ENCODE measurements at regions not wholly inside any gene's neighbourhood (a gene's known extent, or its start where the extent isn't known, plus 50 kb on each side); places are given as distances from the start of the nearest gene placed in this dataset.

DNA sequence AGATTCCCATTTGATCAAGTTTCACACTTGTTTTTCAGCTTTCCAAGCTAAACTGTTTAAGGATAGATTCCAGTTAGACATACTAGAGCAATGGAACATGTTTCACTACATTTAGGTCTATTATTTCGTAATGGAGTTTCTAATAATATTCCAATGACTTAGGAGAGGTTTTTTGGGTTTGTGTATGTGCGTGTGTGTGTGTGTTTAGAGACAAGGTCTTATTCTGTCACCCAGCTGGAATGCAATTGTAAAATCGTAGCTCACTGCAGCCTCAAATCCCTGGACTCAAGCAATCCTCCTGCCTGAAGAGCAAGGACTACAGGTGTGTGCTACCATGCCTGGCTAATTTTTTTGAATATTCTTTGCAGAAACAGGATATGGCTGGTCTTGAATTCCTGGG is 426.3 kb downstream of the ZFHX3 start:
- no peaks in the 10 kb centered on the region for H3K9me3 ChIP-seq (ENCODE audit: control insufficient read depth in 2 of 2, insufficient read depth in 1 of 2, low read depth in 1 of 2, low read length in 1 of 2)
- FAIRE-seq: no peak
- DNase-seq: no peak
- H3K36me3 ChIP-seq (ENCODE audit: control insufficient read depth in 3 of 3, insufficient read depth in 2 of 3, low read depth in 1 of 3, low read length in 3 of 3): no peaks in the 10 kb centered on the region
- no peak overlapping the region for H3K27ac ChIP-seq (ENCODE audit: low read depth in 1 of 3, low read length in 2 of 3)
- H3K4me1 ChIP-seq (ENCODE audit: control insufficient read depth in 3 of 3, insufficient read depth in 2 of 3, low read depth in 1 of 3, low read length in 2 of 3): no peaks in the 10 kb centered on the region
- 84 to 91% (median 84%) methylated on average over 3 of the region's 3 CpGs for WGBS, 3 donors
- H3K4me3 ChIP-seq (ENCODE audit: low read depth in 1 of 3, low read length in 3 of 3): no peak overlapping the region
- no peaks in the 10 kb centered on the region for H3K27me3 ChIP-seq (ENCODE audit: control insufficient read depth in 3 of 3, insufficient read depth in 3 of 3, low read length in 3 of 3)

GRCh38 chr16:72620853-72621252 is 427.1 kb downstream of the ZFHX3 start:
- no peaks in the 10 kb centered on the region for H3K36me3 ChIP-seq (ENCODE audit: control insufficient read depth in 3 of 3, insufficient read depth in 2 of 3, low read depth in 1 of 3, low read length in 3 of 3)
- no peak overlapping the region for H3K27ac ChIP-seq (ENCODE audit: low read depth in 1 of 3, low read length in 2 of 3)
- 77 to 84% (median 83%) methylated on average over 2 of the region's 2 CpGs for WGBS, 3 donors
- no peak for DNase-seq
- no peaks in the 10 kb centered on the region for H3K27me3 ChIP-seq (ENCODE audit: control insufficient read depth in 3 of 3, insufficient read depth in 3 of 3, low read length in 3 of 3)
- FAIRE-seq: no peak
- no peaks in the 10 kb centered on the region for H3K9me3 ChIP-seq (ENCODE audit: control insufficient read depth in 2 of 2, insufficient read depth in 1 of 2, low read depth in 1 of 2, low read length in 1 of 2)
- no peak overlapping the region for H3K4me3 ChIP-seq (ENCODE audit: low read depth in 1 of 3, low read length in 3 of 3)
- H3K4me1 ChIP-seq (ENCODE audit: control insufficient read depth in 3 of 3, insufficient read depth in 2 of 3, low read depth in 1 of 3, low read length in 2 of 3): no peaks in the 10 kb centered on the region

DNA sequence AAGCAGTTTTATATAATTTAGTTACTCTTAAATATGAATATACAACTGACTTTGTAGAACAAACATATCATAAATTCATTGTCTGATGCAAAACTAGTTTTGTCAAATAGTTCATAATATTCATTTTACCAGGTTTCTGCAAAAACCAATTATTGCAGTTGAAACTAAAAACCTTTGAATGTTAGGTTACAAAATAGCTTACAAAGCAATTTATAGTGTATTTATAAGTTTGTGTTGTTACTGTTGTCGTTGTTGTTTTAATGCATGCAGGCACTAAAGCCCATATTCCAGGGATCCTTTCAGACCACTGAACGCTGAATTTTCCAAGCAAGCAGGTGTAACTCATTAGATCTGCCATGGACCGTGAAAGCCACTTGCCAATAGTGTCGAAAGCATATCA is 427.6 kb downstream of the ZFHX3 start:
- H3K27ac ChIP-seq (ENCODE audit: low read depth in 1 of 3, low read length in 2 of 3): no peak overlapping the region
- WGBS, 3 donors: 90 to 96% (median 92%) methylated on average over 4 of the region's 4 CpGs
- H3K4me3 ChIP-seq (ENCODE audit: low read depth in 1 of 3, low read length in 3 of 3): no peak overlapping the region
- no peaks in the 10 kb centered on the region for H3K9me3 ChIP-seq (ENCODE audit: control insufficient read depth in 2 of 2, insufficient read depth in 1 of 2, low read depth in 1 of 2, low read length in 1 of 2)
- DNase-seq: no peak
- no peaks in the 10 kb centered on the region for H3K4me1 ChIP-seq (ENCODE audit: control insufficient read depth in 3 of 3, insufficient read depth in 2 of 3, low read depth in 1 of 3, low read length in 2 of 3)
- H3K36me3 ChIP-seq (ENCODE audit: control insufficient read depth in 3 of 3, insufficient read depth in 2 of 3, low read depth in 1 of 3, low read length in 3 of 3): no peaks in the 10 kb centered on the region
- no peak for FAIRE-seq
- no peaks in the 10 kb centered on the region for H3K27me3 ChIP-seq (ENCODE audit: control insufficient read depth in 3 of 3, insufficient read depth in 3 of 3, low read length in 3 of 3)

GRCh38 chr16:72615856-72616255 is 432.1 kb downstream of the ZFHX3 start:
- Histone ChIP-seq H3K36me3 (ENCODE audit: control insufficient read depth in 3 of 3, insufficient read depth in 2 of 3, low read depth in 1 of 3, low read length in 3 of 3) (no peaks in the 10 kb centered on the region), H3K4me1 (ENCODE audit: control insufficient read depth in 3 of 3, insufficient read depth in 2 of 3, low read depth in 1 of 3, low read length in 2 of 3) (no peaks in the 10 kb centered on the region), H3K9me3 (ENCODE audit: control insufficient read depth in 2 of 2, insufficient read depth in 1 of 2, low read depth in 1 of 2, low read length in 1 of 2) (no peaks in the 10 kb centered on the region), H3K27me3 (ENCODE audit: control insufficient read depth in 3 of 3, insufficient read depth in 3 of 3, low read length in 3 of 3) (no peaks in the 10 kb centered on the region), H3K4me3 (ENCODE audit: low read depth in 1 of 3, low read length in 3 of 3) (no peak overlapping the region), H3K27ac (ENCODE audit: low read depth in 1 of 3, low read length in 2 of 3) (no peak overlapping the region)
- FAIRE-seq (no peak), DNase-seq (no peak)
- WGBS, 3 donors: 93 to 97% (median 93%) methylated on average over 4 of the region's 4 CpGs

GRCh38 chr16:72612718-72613117 is 435.2 kb downstream of the ZFHX3 start:
- H3K4me3 ChIP-seq (ENCODE audit: low read depth in 1 of 3, low read length in 3 of 3): no peak overlapping the region
- FAIRE-seq (no peak), DNase-seq (no peak)

GRCh38 chr16:72612256-72612655 is 435.7 kb downstream of the ZFHX3 start:
- no peak for DNase-seq
- no peak for FAIRE-seq
- Histone ChIP-seq H3K4me1 (ENCODE audit: control insufficient read depth in 3 of 3, insufficient read depth in 2 of 3, low read depth in 1 of 3, low read length in 2 of 3) (no peaks in the 10 kb centered on the region), H3K27me3 (ENCODE audit: control insufficient read depth in 3 of 3, insufficient read depth in 3 of 3, low read length in 3 of 3) (no peaks in the 10 kb centered on the region), H3K4me3 (ENCODE audit: low read depth in 1 of 3, low read length in 3 of 3) (no peak overlapping the region), H3K36me3 (ENCODE audit: control insufficient read depth in 3 of 3, insufficient read depth in 2 of 3, low read depth in 1 of 3, low read length in 3 of 3) (no peaks in the 10 kb centered on the region), H3K9me3 (ENCODE audit: control insufficient read depth in 2 of 2, insufficient read depth in 1 of 2, low read depth in 1 of 2, low read length in 1 of 2) (no peaks in the 10 kb centered on the region), H3K27ac (ENCODE audit: low read depth in 1 of 3, low read length in 2 of 3) (no peak overlapping the region)
- WGBS, 3 donors: 56 to 79% (median 77%) methylated on average over 2 of the region's 2 CpGs

More at GRCh38 chr16:72612718-72613117, 435.2 kb downstream of the ZFHX3 start:
- Histone ChIP-seq H3K4me1 (ENCODE audit: control insufficient read depth in 3 of 3, insufficient read depth in 2 of 3, low read depth in 1 of 3, low read length in 2 of 3) (no peaks in the 10 kb centered on the region), H3K27me3 (ENCODE audit: control insufficient read depth in 3 of 3, insufficient read depth in 3 of 3, low read length in 3 of 3) (no peaks in the 10 kb centered on the region), H3K36me3 (ENCODE audit: control insufficient read depth in 3 of 3, insufficient read depth in 2 of 3, low read depth in 1 of 3, low read length in 3 of 3) (no peaks in the 10 kb centered on the region), H3K9me3 (ENCODE audit: control insufficient read depth in 2 of 2, insufficient read depth in 1 of 2, low read depth in 1 of 2, low read length in 1 of 2) (no peaks in the 10 kb centered on the region), H3K27ac (ENCODE audit: low read depth in 1 of 3, low read length in 2 of 3) (no peak overlapping the region)

GRCh38 chr16:72609933-72610332 is 438.0 kb upstream of the PMFBP1 start:
- no peaks in the 10 kb centered on the region for H3K9me3 ChIP-seq (ENCODE audit: control insufficient read depth in 2 of 2, insufficient read depth in 1 of 2, low read depth in 1 of 2, low read length in 1 of 2)
- H3K4me1 ChIP-seq (ENCODE audit: control insufficient read depth in 3 of 3, insufficient read depth in 2 of 3, low read depth in 1 of 3, low read length in 2 of 3): no peaks in the 10 kb centered on the region
- H3K4me3 ChIP-seq (ENCODE audit: low read depth in 1 of 3, low read length in 3 of 3): no peak overlapping the region
- FAIRE-seq (no peak), DNase-seq (no peak)
- no peaks in the 10 kb centered on the region for H3K27me3 ChIP-seq (ENCODE audit: control insufficient read depth in 3 of 3, insufficient read depth in 3 of 3, low read length in 3 of 3)
- no peak overlapping the region for H3K27ac ChIP-seq (ENCODE audit: low read depth in 1 of 3, low read length in 2 of 3)
- H3K36me3 ChIP-seq (ENCODE audit: control insufficient read depth in 3 of 3, insufficient read depth in 2 of 3, low read depth in 1 of 3, low read length in 3 of 3): no peaks in the 10 kb centered on the region
- WGBS, 3 donors: 77 to 92% (median 84%) methylated on average over 3 of the region's 3 CpGs

- H3K4me1 ChIP-seq (ENCODE audit: control insufficient read depth in 3 of 3, insufficient read depth in 2 of 3, low read depth in 1 of 3, low read length in 2 of 3): no peaks in the 10 kb centered on the region
- DNase-seq: no peak
- FAIRE-seq: no peak
- no peak overlapping the region for H3K27ac ChIP-seq (ENCODE audit: low read depth in 1 of 3, low read length in 2 of 3)
- no peak overlapping the region for H3K4me3 ChIP-seq (ENCODE audit: low read depth in 1 of 3, low read length in 3 of 3)
- no peaks in the 10 kb centered on the region for H3K9me3 ChIP-seq (ENCODE audit: control insufficient read depth in 2 of 2, insufficient read depth in 1 of 2, low read depth in 1 of 2, low read length in 1 of 2)
- 42 to 90% (median 85%) methylated on average over 1 of the region's 1 CpG for WGBS, 3 donors
- H3K27me3 ChIP-seq (ENCODE audit: control insufficient read depth in 3 of 3, insufficient read depth in 3 of 3, low read length in 3 of 3): no peaks in the 10 kb centered on the region
- H3K36me3 ChIP-seq (ENCODE audit: control insufficient read depth in 3 of 3, insufficient read depth in 2 of 3, low read depth in 1 of 3, low read length in 3 of 3): no peaks in the 10 kb centered on the region
Observed at GRCh38 chr16:72609066-72609465, 437.1 kb upstream of the PMFBP1 start.

DNA sequence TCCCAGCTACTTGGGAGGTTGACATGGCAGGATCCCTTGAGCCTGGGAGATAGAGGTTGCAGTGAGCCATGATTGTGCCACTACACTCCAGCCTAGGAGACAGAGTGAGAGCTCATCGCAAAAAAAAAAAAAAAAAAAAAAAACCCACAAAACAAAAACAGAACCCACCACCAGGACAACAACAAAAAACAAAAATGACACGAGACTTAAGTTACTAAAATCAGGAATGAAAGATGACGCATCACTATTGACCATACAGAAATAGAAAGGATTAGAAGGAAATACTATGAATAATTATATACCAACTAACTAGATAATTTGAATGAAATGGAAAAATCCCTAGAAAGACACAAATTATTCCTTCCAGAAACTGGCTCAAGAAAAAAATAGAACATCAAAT is 432.4 kb upstream of the PMFBP1 start:
- Histone ChIP-seq H3K4me1 (ENCODE audit: control insufficient read depth in 3 of 3, insufficient read depth in 2 of 3, low read depth in 1 of 3, low read length in 2 of 3) (no peaks in the 10 kb centered on the region), H3K36me3 (ENCODE audit: control insufficient read depth in 3 of 3, insufficient read depth in 2 of 3, low read depth in 1 of 3, low read length in 3 of 3) (no peaks in the 10 kb centered on the region), H3K4me3 (ENCODE audit: low read depth in 1 of 3, low read length in 3 of 3) (no peak overlapping the region), H3K9me3 (ENCODE audit: control insufficient read depth in 2 of 2, insufficient read depth in 1 of 2, low read depth in 1 of 2, low read length in 1 of 2) (peaks cover 0 to 4% of the 10 kb centered on the region in 2 donors), H3K27ac (ENCODE audit: low read depth in 1 of 3, low read length in 2 of 3) (no peak overlapping the region), H3K27me3 (ENCODE audit: control insufficient read depth in 3 of 3, insufficient read depth in 3 of 3, low read length in 3 of 3) (no peaks in the 10 kb centered on the region)
- DNase-seq (no peak), FAIRE-seq (no peak)
- 68 to 82% (median 81%) methylated on average over 3 of the region's 3 CpGs for WGBS, 3 donors
